ENCODE measurements at regions not wholly inside any gene's neighbourhood (a gene's known extent, or its start where the extent isn't known, plus 50 kb on each side); places are given as distances from the start of the nearest gene placed in this dataset.

DNA sequence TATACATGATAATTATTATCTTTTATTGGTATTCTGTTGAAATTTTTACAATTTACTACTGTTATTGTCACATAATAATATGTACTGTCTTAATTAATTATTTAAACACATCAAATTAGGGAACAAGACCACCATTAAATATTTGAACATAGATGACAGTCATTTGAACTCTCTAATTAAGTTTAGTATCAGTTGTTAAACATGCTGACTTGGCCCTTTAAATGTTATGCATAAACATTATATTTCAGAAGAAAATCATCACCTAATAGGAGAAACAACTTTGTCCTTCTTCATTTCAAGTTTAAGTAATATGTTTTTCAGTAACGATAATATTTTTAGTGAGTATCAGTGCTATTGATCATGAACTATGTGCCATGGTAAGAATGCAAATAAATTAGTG lies 623.5 kb upstream of the GNPDA2 start:
- no peaks in the 10 kb centered on the region for H3K79me2 ChIP-seq (ENCODE audit: insufficient read depth, low read length)
- H3K9ac ChIP-seq (ENCODE audit: insufficient read depth, low read depth, low read length): no peak overlapping the region
- ChIA-PET POLR2A (no interaction called here), CTCF (ENCODE audit: low intra/inter-chr PET ratio, low total read pairs) (no interaction called here)
- peaks cover 5% of the 10 kb centered on the region; the same call in 1 of the 2 replicates for H3K9me3 ChIP-seq (ENCODE audit: low read length)
- no peak for FAIRE-seq
- no peaks in the 10 kb centered on the region for H3K36me3 ChIP-seq (replicated peaks in 1 of 2; ENCODE audit: control insufficient read depth in 1 of 2, insufficient read depth in 2 of 2, low read length in 2 of 2)
- H3K27me3 ChIP-seq (ENCODE audit: control insufficient read depth in 1 of 2, insufficient read depth in 2 of 2, low read length in 2 of 2): no peaks in the 10 kb centered on the region
- TF ChIP-seq MAFF (IDR thresholded peaks at IDR 0.05; ENCODE audit: low read depth, low read length) (peak; percentile 28; the same call in 1 of the 2 replicates), MAFK (conservative IDR thresholded peaks at IDR 0.05 in 1 of 2, IDR thresholded peaks at IDR 0.05 in 1 of 2; ENCODE audit: low read length in 2 of 2) (peak; percentile 22 to 65; a peak in 3 of 4 replicates), THAP11 (CRISPR knock-in tag; IDR thresholded peaks at IDR 0.05) (no peak)
- in situ Hi-C loops (cut with HindIII; ENCODE audit: extremely low pct_ligation_motif_present, low pct_unique_long_range_greater_than_20kb) (no loop called here), intact Hi-C loops (cut with micrococcal nuclease; ENCODE audit: unreplicated experiment) (no loop called here)
- peak overlapping the region; percentile 53; the same call in 1 of the 2 replicates for H3K4me2 ChIP-seq (ENCODE audit: low read depth, low read length)
- DNase-seq (ENCODE audit: low spot score): no peak
- no peaks in the 10 kb centered on the region for H3K4me1 ChIP-seq (ENCODE audit: insufficient read depth, low read length)
- H2AFZ ChIP-seq (ENCODE audit: low read length): no peak overlapping the region
- 25% methylated on average over 1 of the region's 1 CpG for WGBS (ENCODE audit: low lambda C conversion rate)
- no peaks in the 10 kb centered on the region for H4K20me1 ChIP-seq (ENCODE audit: insufficient read depth, low read length)
- BruUV-seq (replicated peaks): no TSS peak
- ATAC-seq: no peak
- no peak overlapping the region for H3K4me3 ChIP-seq (replicated peaks in 1 of 3; ENCODE audit: insufficient read depth in 1 of 3, low read depth in 2 of 3, low read length in 3 of 3)
- H3K27ac ChIP-seq (ENCODE audit: extremely low read length, insufficient read depth, low read length): no peak overlapping the region

- no TSS peak for BruUV-seq (replicated peaks)
- Histone ChIP-seq H3K9me3 (ENCODE audit: low read length) (0 out of 2 replicates have a peak, but pooled peaks cover 2% of the 10 kb centered on the region), H3K4me3 (replicated peaks in 1 of 3; ENCODE audit: insufficient read depth in 1 of 3, low read depth in 2 of 3, low read length in 3 of 3) (no peak overlapping the region), H3K36me3 (replicated peaks in 1 of 2; ENCODE audit: control insufficient read depth in 1 of 2, insufficient read depth in 2 of 2, low read length in 2 of 2) (no peaks in the 10 kb centered on the region), H3K4me2 (ENCODE audit: low read depth, low read length) (no peak overlapping the region), H2AFZ (ENCODE audit: low read length) (no peak overlapping the region), H3K79me2 (ENCODE audit: insufficient read depth, low read length) (no peaks in the 10 kb centered on the region), H4K20me1 (ENCODE audit: insufficient read depth, low read length) (no peaks in the 10 kb centered on the region), H3K4me1 (ENCODE audit: insufficient read depth, low read length) (no peaks in the 10 kb centered on the region), H3K27ac (ENCODE audit: extremely low read length, insufficient read depth, low read length) (no peak overlapping the region), H3K9ac (ENCODE audit: insufficient read depth, low read depth, low read length) (no peak overlapping the region), H3K27me3 (ENCODE audit: control insufficient read depth in 1 of 2, insufficient read depth in 2 of 2, low read length in 2 of 2) (no peaks in the 10 kb centered on the region)
- ChIA-PET POLR2A (no interaction called here), CTCF (ENCODE audit: low intra/inter-chr PET ratio, low total read pairs) (no interaction called here)
- 22% methylated on average over 4 of the region's 4 CpGs for WGBS (ENCODE audit: low lambda C conversion rate)
- in situ Hi-C loops (cut with HindIII; ENCODE audit: extremely low pct_ligation_motif_present, low pct_unique_long_range_greater_than_20kb) (no loop called here), intact Hi-C loops (cut with micrococcal nuclease; ENCODE audit: unreplicated experiment) (no loop called here)
- ATAC-seq (no peak), DNase-seq (ENCODE audit: low spot score) (no peak), FAIRE-seq (no peak)
- no peak for TF ChIP-seq ZSCAN22 (CRISPR knock-in tag; IDR thresholded peaks at IDR 0.05)
- TF ChIP-seq CEBPZ (IDR thresholded peaks at IDR 0.05; ENCODE audit: low read length): no peak
- no peak for TF ChIP-seq TBP (CRISPR knock-in tag; IDR thresholded peaks at IDR 0.05)
- TF ChIP-seq REL (CRISPR knock-in tag; conservative IDR thresholded peaks at IDR 0.05): no peak
- TF ChIP-seq KLF9 (CRISPR knock-in tag; IDR thresholded peaks at IDR 0.05; ENCODE audit: low read depth): no peak
- no peak for TF ChIP-seq SRY (CRISPR knock-in tag; IDR thresholded peaks at IDR 0.05)
- TF ChIP-seq MXI1 (IDR thresholded peaks at IDR 0.05; ENCODE audit: borderline replicate concordance, low read depth, low read length): no peak
- no peak for TF ChIP-seq ZBTB34 (CRISPR knock-in tag; IDR thresholded peaks at IDR 0.05)
- no peak for TF ChIP-seq ZNF292 (CRISPR knock-in tag; IDR thresholded peaks at IDR 0.05; ENCODE audit: borderline replicate concordance, low read depth)
- TF ChIP-seq ZNF205 (CRISPR knock-in tag; IDR thresholded peaks at IDR 0.05): no peak
- TF ChIP-seq, protein P1, sequence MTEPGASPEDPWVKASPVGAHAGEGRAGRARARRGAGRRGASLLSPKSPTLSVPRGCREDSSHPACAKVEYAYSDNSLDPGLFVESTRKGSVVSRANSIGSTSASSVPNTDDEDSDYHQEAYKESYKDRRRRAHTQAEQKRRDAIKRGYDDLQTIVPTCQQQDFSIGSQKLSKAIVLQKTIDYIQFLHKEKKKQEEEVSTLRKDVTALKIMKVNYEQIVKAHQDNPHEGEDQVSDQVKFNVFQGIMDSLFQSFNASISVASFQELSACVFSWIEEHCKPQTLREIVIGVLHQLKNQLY (CRISPR knock-in tag; IDR thresholded peaks at IDR 0.05): no peak
- TF ChIP-seq ZNF234 (CRISPR knock-in tag; conservative IDR thresholded peaks at IDR 0.05): no peak
Measured at GRCh38 chr4:45346816-45347435, 620.6 kb upstream of the GNPDA2 start.

Data from HepG2 (cell line).